NCI-H1105 treated with DMSO at 0.1 percent for 48 hours (cell line): ENCODE measurements at regions not wholly inside any gene's neighbourhood (a gene's known extent, or its start where the extent isn't known, plus 50 kb on each side); places are given as distances from the start of the nearest gene placed in this dataset.
"Not testable (repeated sequence)": the region's sequence is repeated elsewhere in the genome, so short reads cannot be mapped to it uniquely, and the experiment has no call there.

Experiments used
- DNase-seq: peaks from one replicate; lab custom pipeline; 2025; lab: John Stamatoyannopoulos, UW

- DNase-seq: no peak
These were observed 392.3 kb downstream of the TMEM121 start for GRCh38 chr14:105918496-105919262.

- DNase-seq: no peak
These were observed 393.2 kb downstream of the TMEM121 start for GRCh38 chr14:105919458-105920150.

GRCh38 chr14:105920151-105920700 is 393.8 kb downstream of the TMEM121 start:
- not testable (repeated sequence) for DNase-seq

GRCh38 chr14:105920803-105921755 is 394.7 kb downstream of the TMEM121 start:
- not testable (repeated sequence) for DNase-seq

- DNase-seq: not testable (repeated sequence)
These were observed 395.4 kb downstream of the TMEM121 start for GRCh38 chr14:105921781-105922180.

GRCh38 chr14:105923520-105924191 is 397.3 kb downstream of the TMEM121 start:
- not testable (repeated sequence) for DNase-seq

- DNase-seq: no peak
These were observed 398.7 kb downstream of the TMEM121 start for GRCh38 chr14:105924951-105925591.

GRCh38 chr14:105925615-105926372 is 399.4 kb downstream of the TMEM121 start:
- DNase-seq: no peak

- no peak for DNase-seq
These were observed 400.2 kb downstream of the TMEM121 start for GRCh38 chr14:105926373-105927095.

- no peak for DNase-seq
These were observed 401.0 kb downstream of the TMEM121 start for GRCh38 chr14:105927096-105928060.

GRCh38 chr14:105928171-105929111 is 402.1 kb downstream of the TMEM121 start:
- not testable (repeated sequence) for DNase-seq

GRCh38 chr14:105929327-105930081 is 403.1 kb downstream of the TMEM121 start:
- no peak for DNase-seq

- DNase-seq: no peak
These were observed 404.2 kb downstream of the TMEM121 start for GRCh38 chr14:105930572-105930971.

- DNase-seq: no peak
These were observed 405.6 kb downstream of the TMEM121 start for GRCh38 chr14:105931808-105932483.

- DNase-seq: no peak
These were observed 406.9 kb downstream of the TMEM121 start for GRCh38 chr14:105933238-105933637.

- no peak for DNase-seq
These were observed 409.0 kb downstream of the TMEM121 start for GRCh38 chr14:105935384-105935783.
